ENCODE measurements at regions not wholly inside any gene's neighbourhood (a gene's known extent, or its start where the extent isn't known, plus 50 kb on each side); places are given as distances from the start of the nearest gene placed in this dataset.

DNA sequence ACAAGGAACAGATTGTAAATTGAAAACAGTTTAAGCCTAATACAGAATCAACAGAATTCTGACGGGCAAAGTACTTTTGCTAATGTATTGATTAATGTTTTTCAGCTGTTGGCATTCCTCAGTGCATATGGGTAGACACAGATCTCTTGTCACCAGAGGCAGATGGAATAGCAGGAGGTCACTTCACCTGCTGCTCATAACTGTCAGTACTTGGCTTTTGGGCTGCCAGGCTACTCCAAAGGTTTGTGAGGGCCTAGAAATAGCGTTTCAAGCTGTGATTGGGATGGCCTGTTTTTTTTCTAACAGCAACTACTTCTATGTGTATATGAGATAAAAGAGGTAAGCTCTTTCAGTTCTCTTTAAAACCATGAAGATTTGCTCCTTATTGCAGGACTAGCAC is 307.5 kb upstream of the ANXA10 start:
- no peak for FAIRE-seq

DNA sequence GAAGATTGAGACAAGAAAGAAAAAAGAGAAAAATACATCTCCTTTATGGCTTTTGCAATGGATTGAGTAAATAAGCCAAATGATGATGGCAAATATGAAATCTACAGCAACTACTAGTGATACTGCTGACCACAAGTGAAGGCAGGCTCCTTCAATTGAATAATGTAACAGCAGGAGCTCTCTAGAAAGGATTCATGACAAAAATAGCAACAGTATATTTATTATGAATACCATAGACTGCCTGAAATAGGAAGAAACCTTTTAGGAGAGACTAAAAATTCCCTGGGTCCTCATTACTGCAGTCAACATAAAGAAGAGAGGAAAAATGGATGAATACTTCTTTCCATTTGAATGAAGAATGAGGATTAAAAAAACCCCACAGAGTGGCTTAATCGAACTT is 306.8 kb upstream of the ANXA10 start:
- H3K27me3 ChIP-seq (ENCODE audit: control insufficient read depth in 3 of 3, insufficient read depth in 3 of 3, low read length in 3 of 3), result no peaks in the 10 kb centered on the region
- H3K27ac ChIP-seq (ENCODE audit: low read depth in 1 of 3, low read length in 2 of 3), result no peak overlapping the region
- FAIRE-seq, result no peak
- no peak for DNase-seq
- no peaks in the 10 kb centered on the region for H3K4me1 ChIP-seq (ENCODE audit: control insufficient read depth in 3 of 3, insufficient read depth in 2 of 3, low read depth in 1 of 3, low read length in 2 of 3)
- H3K4me3 ChIP-seq (ENCODE audit: low read depth in 1 of 3, low read length in 3 of 3), result no peak overlapping the region
- H3K9me3 ChIP-seq (ENCODE audit: control insufficient read depth in 2 of 2, insufficient read depth in 1 of 2, low read depth in 1 of 2, low read length in 1 of 2), result no peaks in the 10 kb centered on the region
- H3K36me3 ChIP-seq (ENCODE audit: control insufficient read depth in 3 of 3, insufficient read depth in 2 of 3, low read depth in 1 of 3, low read length in 3 of 3), result no peaks in the 10 kb centered on the region
- 32 to 48% (median 45%) methylated on average over 1 of the region's 1 CpG for WGBS, 3 donors

More for the DNA sequence above, 307.5 kb upstream of the ANXA10 start:
- 37 to 44% (median 37%) methylated on average over 2 of the region's 2 CpGs for WGBS, 3 donors
- Histone ChIP-seq H3K27ac (ENCODE audit: low read depth in 1 of 3, low read length in 2 of 3) (no peak overlapping the region), H3K9me3 (ENCODE audit: control insufficient read depth in 2 of 2, insufficient read depth in 1 of 2, low read depth in 1 of 2, low read length in 1 of 2) (no peaks in the 10 kb centered on the region), H3K36me3 (ENCODE audit: control insufficient read depth in 3 of 3, insufficient read depth in 2 of 3, low read depth in 1 of 3, low read length in 3 of 3) (no peaks in the 10 kb centered on the region), H3K4me1 (ENCODE audit: control insufficient read depth in 3 of 3, insufficient read depth in 2 of 3, low read depth in 1 of 3, low read length in 2 of 3) (no peaks in the 10 kb centered on the region), H3K4me3 (ENCODE audit: low read depth in 1 of 3, low read length in 3 of 3) (no peak overlapping the region), H3K27me3 (ENCODE audit: control insufficient read depth in 3 of 3, insufficient read depth in 3 of 3, low read length in 3 of 3) (no peaks in the 10 kb centered on the region)
- DNase-seq, result no peak

GRCh38 chr4:167786504-167786903 is 305.8 kb upstream of the ANXA10 start:
- no peak overlapping the region for H3K27ac ChIP-seq (ENCODE audit: low read depth in 1 of 3, low read length in 2 of 3)
- no peak for DNase-seq
- 94 to 96% (median 94%) methylated on average over 3 of the region's 3 CpGs for WGBS, 3 donors
- FAIRE-seq, result no peak
- no peaks in the 10 kb centered on the region for H3K4me1 ChIP-seq (ENCODE audit: control insufficient read depth in 3 of 3, insufficient read depth in 2 of 3, low read depth in 1 of 3, low read length in 2 of 3)
- no peaks in the 10 kb centered on the region for H3K9me3 ChIP-seq (ENCODE audit: control insufficient read depth in 2 of 2, insufficient read depth in 1 of 2, low read depth in 1 of 2, low read length in 1 of 2)
- no peak overlapping the region for H3K4me3 ChIP-seq (ENCODE audit: low read depth in 1 of 3, low read length in 3 of 3)
- no peaks in the 10 kb centered on the region for H3K27me3 ChIP-seq (ENCODE audit: control insufficient read depth in 3 of 3, insufficient read depth in 3 of 3, low read length in 3 of 3)
- no peaks in the 10 kb centered on the region for H3K36me3 ChIP-seq (ENCODE audit: control insufficient read depth in 3 of 3, insufficient read depth in 2 of 3, low read depth in 1 of 3, low read length in 3 of 3)

DNA sequence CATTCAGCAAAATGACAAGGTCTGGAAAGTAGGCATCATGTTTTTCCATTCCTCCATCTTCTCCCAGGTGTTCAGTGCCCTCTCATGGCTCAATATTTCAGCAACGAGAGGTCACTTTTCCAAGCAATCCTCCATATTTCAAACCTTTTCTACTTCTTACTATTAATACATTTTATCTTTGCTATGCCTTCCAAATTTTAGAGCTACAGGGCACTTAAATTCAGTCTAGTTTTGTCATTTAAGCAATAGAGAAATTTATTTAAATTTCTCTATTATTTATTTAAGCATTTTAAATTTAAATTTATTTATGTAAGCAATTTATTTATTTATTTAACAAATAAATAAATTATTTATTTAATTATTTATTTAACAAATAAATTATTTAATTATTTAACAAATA is 305.1 kb upstream of the ANXA10 start:
- DNase-seq (no peak), FAIRE-seq (no peak)
- Histone ChIP-seq H3K27ac (ENCODE audit: low read depth in 1 of 3, low read length in 2 of 3) (no peak overlapping the region), H3K9me3 (ENCODE audit: control insufficient read depth in 2 of 2, insufficient read depth in 1 of 2, low read depth in 1 of 2, low read length in 1 of 2) (no peaks in the 10 kb centered on the region), H3K36me3 (ENCODE audit: control insufficient read depth in 3 of 3, insufficient read depth in 2 of 3, low read depth in 1 of 3, low read length in 3 of 3) (no peaks in the 10 kb centered on the region), H3K4me3 (ENCODE audit: low read depth in 1 of 3, low read length in 3 of 3) (no peak overlapping the region), H3K4me1 (ENCODE audit: control insufficient read depth in 3 of 3, insufficient read depth in 2 of 3, low read depth in 1 of 3, low read length in 2 of 3) (no peaks in the 10 kb centered on the region), H3K27me3 (ENCODE audit: control insufficient read depth in 3 of 3, insufficient read depth in 3 of 3, low read length in 3 of 3) (no peaks in the 10 kb centered on the region)
- 70 to 83% (median 81%) methylated on average over 1 of the region's 1 CpG for WGBS, 3 donors

- Histone ChIP-seq H3K9me3 (ENCODE audit: control insufficient read depth in 2 of 2, insufficient read depth in 1 of 2, low read depth in 1 of 2, low read length in 1 of 2) (no peaks in the 10 kb centered on the region), H3K4me1 (ENCODE audit: control insufficient read depth in 3 of 3, insufficient read depth in 2 of 3, low read depth in 1 of 3, low read length in 2 of 3) (no peaks in the 10 kb centered on the region), H3K36me3 (ENCODE audit: control insufficient read depth in 3 of 3, insufficient read depth in 2 of 3, low read depth in 1 of 3, low read length in 3 of 3) (no peaks in the 10 kb centered on the region), H3K27me3 (ENCODE audit: control insufficient read depth in 3 of 3, insufficient read depth in 3 of 3, low read length in 3 of 3) (no peaks in the 10 kb centered on the region), H3K4me3 (ENCODE audit: low read depth in 1 of 3, low read length in 3 of 3) (no peak overlapping the region), H3K27ac (ENCODE audit: low read depth in 1 of 3, low read length in 2 of 3) (no peak overlapping the region)
- DNase-seq (no peak), FAIRE-seq (no peak)
- WGBS, 3 donors, result 85 to 88% (median 85%) methylated on average over 3 of the region's 3 CpGs
These were observed 289.7 kb upstream of the ANXA10 start for GRCh38 chr4:167802463-167803212.

DNA sequence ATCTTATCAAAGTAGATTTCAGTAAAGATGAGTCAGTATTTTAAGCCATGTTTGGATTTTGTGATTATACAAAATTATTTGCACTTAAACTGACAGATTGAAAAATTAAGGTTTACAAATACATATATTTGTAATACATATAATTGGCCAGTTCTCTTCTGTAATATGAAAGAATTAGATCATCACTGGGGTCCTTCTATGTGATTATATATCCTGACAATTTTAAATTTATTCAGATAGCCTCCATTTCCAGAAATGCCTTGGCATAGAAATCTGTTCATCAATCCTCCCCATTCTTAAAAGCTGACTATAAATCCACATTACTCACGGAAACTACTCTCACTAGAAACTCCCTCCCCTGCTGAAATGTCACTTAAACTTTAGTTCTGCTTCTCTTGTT is 280.4 kb upstream of the ANXA10 start:
- Histone ChIP-seq H3K9me3 (ENCODE audit: control insufficient read depth in 2 of 2, insufficient read depth in 1 of 2, low read depth in 1 of 2, low read length in 1 of 2) (peaks cover 0 to 7% of the 10 kb centered on the region in 2 donors), H3K27ac (ENCODE audit: low read depth in 1 of 3, low read length in 2 of 3) (no peak overlapping the region), H3K4me3 (ENCODE audit: low read depth in 1 of 3, low read length in 3 of 3) (no peak overlapping the region), H3K36me3 (ENCODE audit: control insufficient read depth in 3 of 3, insufficient read depth in 2 of 3, low read depth in 1 of 3, low read length in 3 of 3) (no peaks in the 10 kb centered on the region), H3K27me3 (ENCODE audit: control insufficient read depth in 3 of 3, insufficient read depth in 3 of 3, low read length in 3 of 3) (no peaks in the 10 kb centered on the region), H3K4me1 (ENCODE audit: control insufficient read depth in 3 of 3, insufficient read depth in 2 of 3, low read depth in 1 of 3, low read length in 2 of 3) (no peaks in the 10 kb centered on the region)
- FAIRE-seq, result no peak
- 48 to 50% (median 49%) methylated on average over 1 of the region's 1 CpG for whole genome bisulfite sequencing, 3 donors
- no peak for DNase-seq

GRCh38 chr4:167826281-167826680 is 266.1 kb upstream of the ANXA10 start:
- Histone ChIP-seq H3K27ac (ENCODE audit: low read depth in 1 of 3, low read length in 2 of 3) (no peak overlapping the region), H3K36me3 (ENCODE audit: control insufficient read depth in 3 of 3, insufficient read depth in 2 of 3, low read depth in 1 of 3, low read length in 3 of 3) (no peaks in the 10 kb centered on the region), H3K27me3 (ENCODE audit: control insufficient read depth in 3 of 3, insufficient read depth in 3 of 3, low read length in 3 of 3) (no peaks in the 10 kb centered on the region), H3K9me3 (ENCODE audit: control insufficient read depth in 2 of 2, insufficient read depth in 1 of 2, low read depth in 1 of 2, low read length in 1 of 2) (no peaks in the 10 kb centered on the region), H3K4me1 (ENCODE audit: control insufficient read depth in 3 of 3, insufficient read depth in 2 of 3, low read depth in 1 of 3, low read length in 2 of 3) (no peaks in the 10 kb centered on the region), H3K4me3 (ENCODE audit: low read depth in 1 of 3, low read length in 3 of 3) (no peak overlapping the region)
- WGBS, 3 donors, result 68 to 70% (median 70%) methylated on average over 2 of the region's 2 CpGs
- FAIRE-seq (no peak), DNase-seq (no peak)

GRCh38 chr4:167831855-167832254 is 260.5 kb upstream of the ANXA10 start:
- H3K4me1 ChIP-seq (ENCODE audit: control insufficient read depth in 3 of 3, insufficient read depth in 2 of 3, low read depth in 1 of 3, low read length in 2 of 3), result no peaks in the 10 kb centered on the region
- no peak for FAIRE-seq
- H3K27me3 ChIP-seq (ENCODE audit: control insufficient read depth in 3 of 3, insufficient read depth in 3 of 3, low read length in 3 of 3), result no peaks in the 10 kb centered on the region
- no peaks in the 10 kb centered on the region for H3K9me3 ChIP-seq (ENCODE audit: control insufficient read depth in 2 of 2, insufficient read depth in 1 of 2, low read depth in 1 of 2, low read length in 1 of 2)
- DNase-seq, result no peak
- no peak overlapping the region for H3K4me3 ChIP-seq (ENCODE audit: low read depth in 1 of 3, low read length in 3 of 3)
- H3K27ac ChIP-seq (ENCODE audit: low read depth in 1 of 3, low read length in 2 of 3), result no peak overlapping the region
- no peaks in the 10 kb centered on the region for H3K36me3 ChIP-seq (ENCODE audit: control insufficient read depth in 3 of 3, insufficient read depth in 2 of 3, low read depth in 1 of 3, low read length in 3 of 3)

GRCh38 chr4:167838686-167839085 is 253.7 kb upstream of the ANXA10 start:
- WGBS, 3 donors, result 65 to 79% (median 77%) methylated on average over 1 of the region's 1 CpG
- H3K27me3 ChIP-seq (ENCODE audit: control insufficient read depth in 3 of 3, insufficient read depth in 3 of 3, low read length in 3 of 3), result no peaks in the 10 kb centered on the region
- no peaks in the 10 kb centered on the region for H3K9me3 ChIP-seq (ENCODE audit: control insufficient read depth in 2 of 2, insufficient read depth in 1 of 2, low read depth in 1 of 2, low read length in 1 of 2)
- H3K4me1 ChIP-seq (ENCODE audit: control insufficient read depth in 3 of 3, insufficient read depth in 2 of 3, low read depth in 1 of 3, low read length in 2 of 3), result no peaks in the 10 kb centered on the region
- H3K36me3 ChIP-seq (ENCODE audit: control insufficient read depth in 3 of 3, insufficient read depth in 2 of 3, low read depth in 1 of 3, low read length in 3 of 3), result no peaks in the 10 kb centered on the region
- no peak overlapping the region for H3K4me3 ChIP-seq (ENCODE audit: low read depth in 1 of 3, low read length in 3 of 3)
- FAIRE-seq (no peak), DNase-seq (no peak)
- H3K27ac ChIP-seq (ENCODE audit: low read depth in 1 of 3, low read length in 2 of 3), result no peak overlapping the region

Measured in small intestine (tissue), 7 donors.